GM19351 (cell line): ENCODE measurements at regions not wholly inside any gene's neighbourhood (a gene's known extent, or its start where the extent isn't known, plus 50 kb on each side); places are given as distances from the start of the nearest gene placed in this dataset.

Experiments
- ATAC-seq: cut with Tn5 transposase; IDR thresholded peaks from one replicate; pipeline ENCODE4 v1.9.1; 2021; ENCODE audit warnings: mild to moderate bottlenecking, moderate library complexity; ENCODE audit not compliant: unreplicated experiment

DNA sequence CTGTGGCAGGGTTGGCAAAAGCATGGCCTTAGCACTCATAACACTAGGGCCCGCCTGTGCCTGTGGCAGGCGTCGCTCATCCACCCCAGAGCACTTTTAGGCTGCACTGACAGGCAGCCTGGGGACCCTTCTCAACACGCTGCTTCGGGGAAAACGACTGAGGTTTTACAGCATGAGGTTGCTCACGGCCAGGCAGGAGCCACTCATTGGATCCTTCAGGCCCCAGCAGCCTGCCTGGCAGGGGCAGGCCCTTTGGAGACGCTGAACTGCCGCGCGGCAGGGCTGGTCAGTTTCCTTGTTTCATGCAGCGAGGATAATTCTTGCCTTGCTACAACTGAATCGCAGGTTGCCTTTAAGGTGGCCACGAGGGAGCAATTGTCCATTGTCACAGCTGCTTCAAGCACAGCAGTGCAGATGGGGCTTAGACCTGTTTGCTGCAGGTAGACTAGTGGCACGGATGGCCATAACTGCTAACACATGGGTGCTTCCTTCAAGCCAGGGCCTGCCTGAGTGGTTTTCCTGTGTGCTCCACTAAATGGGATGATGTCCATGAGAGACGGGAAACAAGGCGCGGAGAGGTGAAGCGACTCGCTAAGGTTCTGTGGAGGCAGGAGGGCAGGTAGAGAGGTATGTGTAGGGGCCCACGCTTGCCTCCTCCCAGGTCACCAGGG, 49.9 kb upstream of the HS6ST1 start:
- ATAC-seq = no peak

DNA sequence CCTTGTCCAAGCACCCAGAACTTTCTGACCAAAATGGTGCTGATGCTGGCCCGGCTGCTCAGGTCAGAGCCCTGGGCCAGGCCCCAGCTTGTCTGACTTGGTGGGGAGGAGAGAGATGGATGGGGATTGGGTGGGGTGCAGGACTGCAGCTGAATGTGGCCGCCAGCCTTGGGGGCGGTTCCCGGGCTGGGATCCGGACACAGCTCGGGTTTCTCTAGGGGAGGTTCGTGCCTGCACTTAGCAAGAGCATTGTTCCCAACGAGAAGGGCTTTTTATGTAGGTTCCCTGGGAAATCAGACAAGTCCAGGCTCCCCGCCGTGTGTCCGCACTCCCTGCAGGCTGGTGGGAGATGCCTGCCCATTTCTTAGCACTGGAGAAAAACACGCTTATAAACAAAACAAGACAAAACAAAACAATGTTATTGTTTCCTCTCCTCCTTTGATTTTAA, 50.5 kb upstream of the HS6ST1 start:
- no peak for ATAC-seq

DNA sequence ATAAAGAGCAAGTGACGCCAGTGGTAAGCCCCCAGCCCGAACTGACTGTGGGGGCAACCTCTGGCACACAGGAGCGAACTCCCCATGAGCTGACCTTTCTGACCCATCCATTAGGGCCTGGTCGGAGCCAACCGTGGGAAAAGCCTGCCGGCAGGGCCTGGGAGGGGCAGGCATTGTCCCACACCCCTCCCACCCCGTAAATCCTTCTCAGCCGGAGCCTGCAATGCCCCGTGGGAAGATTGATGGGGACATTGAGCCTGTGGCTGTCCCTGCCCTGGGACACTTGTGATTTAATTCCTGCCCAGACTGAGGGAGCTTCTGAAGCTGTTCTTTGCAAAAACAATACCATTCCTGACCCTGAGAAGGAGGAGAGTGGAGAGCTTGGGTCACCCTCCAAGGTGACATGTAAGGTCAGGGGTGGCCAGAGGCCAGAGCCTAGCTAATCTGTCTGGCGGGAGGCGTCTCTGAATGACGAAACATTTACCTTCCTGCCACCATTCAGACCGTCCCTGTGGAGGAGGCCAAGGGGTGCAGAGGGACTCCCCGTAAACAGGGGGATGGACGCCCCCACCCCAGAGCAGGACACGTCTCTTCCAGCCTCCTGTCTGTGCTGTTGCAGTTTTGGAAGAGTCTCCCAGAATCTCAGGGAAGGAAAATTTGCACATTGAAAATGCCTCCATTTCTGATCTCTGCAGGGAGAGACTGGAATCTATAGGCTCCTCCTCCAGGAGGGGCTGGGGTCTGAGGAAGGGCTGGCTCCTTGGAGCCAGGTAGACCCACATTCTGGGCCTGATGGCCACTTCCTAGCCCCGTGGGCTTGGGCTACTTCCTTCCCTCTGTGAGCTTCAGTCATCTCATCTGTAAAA, 51.2 kb upstream of the HS6ST1 start:
- ATAC-seq = no peak

DNA sequence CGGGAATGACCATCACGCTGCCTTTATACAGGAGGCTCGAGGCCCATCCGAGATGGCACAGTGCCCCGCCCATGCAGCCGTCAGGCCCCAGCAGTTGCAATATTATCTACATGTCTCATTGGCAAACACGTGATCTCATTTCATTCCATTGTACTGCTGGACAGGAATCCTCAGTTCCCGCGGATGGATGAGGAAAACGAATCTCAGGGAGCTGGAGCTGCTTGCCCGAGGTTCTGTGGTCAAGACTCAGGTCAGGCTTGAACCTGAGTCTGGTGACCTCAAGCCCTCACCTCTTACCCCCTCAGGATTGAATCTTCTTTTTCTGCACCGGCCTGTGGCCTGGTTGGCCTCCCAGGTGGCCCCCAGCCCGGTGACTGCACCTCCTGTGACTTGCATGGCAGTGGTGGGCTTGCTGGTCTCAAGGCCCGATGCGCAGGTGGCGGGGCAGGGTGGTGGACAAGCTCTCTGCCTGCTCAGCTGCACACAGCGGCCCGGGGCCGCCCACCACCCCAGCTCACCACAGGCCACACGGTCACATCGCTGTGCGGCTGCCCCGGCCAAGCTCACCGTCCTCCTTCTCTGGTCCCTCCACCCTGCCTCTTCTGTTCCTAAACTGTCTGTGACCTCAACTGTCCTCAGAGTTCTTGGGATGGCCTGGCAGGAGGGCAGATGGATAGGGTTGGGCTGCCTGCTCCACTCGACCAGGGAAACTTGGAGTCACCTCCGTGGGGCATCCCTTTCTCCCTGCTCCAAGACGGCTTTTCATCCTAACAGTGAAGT, 52.0 kb upstream of the HS6ST1 start:
- ATAC-seq = no peak

DNA sequence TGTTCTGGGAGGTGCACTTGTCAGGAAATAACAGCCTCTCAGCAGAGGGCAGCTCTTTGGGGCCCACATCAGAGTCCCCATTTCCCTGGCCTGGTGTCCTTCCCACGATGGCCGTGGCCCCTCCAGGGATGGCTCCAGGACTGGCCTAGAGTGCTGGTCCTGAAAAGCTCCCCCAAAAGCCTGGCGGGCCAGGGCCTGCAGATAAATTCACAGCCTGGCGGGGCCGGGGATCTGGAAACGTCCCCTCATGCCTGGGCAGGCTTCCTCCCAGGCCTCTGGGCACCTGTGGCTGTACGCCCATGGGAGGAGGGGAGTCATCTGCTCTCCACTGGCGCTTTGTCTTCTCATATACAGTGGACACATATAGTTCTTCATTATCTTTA, 52.6 kb upstream of the HS6ST1 start:
- ATAC-seq = no peak

DNA sequence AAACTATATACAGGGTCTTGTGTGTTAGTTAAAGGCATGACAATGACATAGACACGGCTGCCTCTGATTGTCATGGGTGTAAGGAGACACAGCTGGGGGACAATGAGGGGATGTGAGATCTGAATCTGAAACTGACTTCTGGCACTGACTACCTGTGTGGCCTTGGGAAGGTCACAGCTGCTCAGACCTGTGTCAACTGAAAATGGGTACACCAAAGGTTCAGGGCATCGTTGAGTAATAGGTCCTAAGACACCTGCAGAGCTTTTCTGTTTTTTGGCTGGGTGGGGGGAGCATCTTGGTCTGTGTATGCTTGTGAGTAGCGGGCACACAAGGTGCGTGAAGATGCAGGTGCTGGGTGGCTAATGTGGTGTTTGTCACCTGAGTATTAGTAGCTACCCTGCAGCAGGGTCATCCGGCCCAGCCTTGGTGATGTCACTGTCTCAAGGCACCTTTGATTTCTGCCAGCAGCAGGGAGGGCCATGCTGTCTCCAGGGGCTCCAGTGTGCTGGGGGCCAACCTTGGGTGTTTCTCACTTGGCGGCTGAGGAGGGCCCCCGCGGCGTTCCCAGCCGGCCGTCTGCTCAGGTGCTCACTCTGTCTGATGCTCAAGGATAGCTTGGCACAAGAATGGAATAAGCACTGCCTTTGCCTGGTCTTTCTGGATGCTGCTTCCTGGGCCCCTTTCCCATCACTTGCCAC, 53.1 kb upstream of the HS6ST1 start:
- ATAC-seq = no peak

DNA sequence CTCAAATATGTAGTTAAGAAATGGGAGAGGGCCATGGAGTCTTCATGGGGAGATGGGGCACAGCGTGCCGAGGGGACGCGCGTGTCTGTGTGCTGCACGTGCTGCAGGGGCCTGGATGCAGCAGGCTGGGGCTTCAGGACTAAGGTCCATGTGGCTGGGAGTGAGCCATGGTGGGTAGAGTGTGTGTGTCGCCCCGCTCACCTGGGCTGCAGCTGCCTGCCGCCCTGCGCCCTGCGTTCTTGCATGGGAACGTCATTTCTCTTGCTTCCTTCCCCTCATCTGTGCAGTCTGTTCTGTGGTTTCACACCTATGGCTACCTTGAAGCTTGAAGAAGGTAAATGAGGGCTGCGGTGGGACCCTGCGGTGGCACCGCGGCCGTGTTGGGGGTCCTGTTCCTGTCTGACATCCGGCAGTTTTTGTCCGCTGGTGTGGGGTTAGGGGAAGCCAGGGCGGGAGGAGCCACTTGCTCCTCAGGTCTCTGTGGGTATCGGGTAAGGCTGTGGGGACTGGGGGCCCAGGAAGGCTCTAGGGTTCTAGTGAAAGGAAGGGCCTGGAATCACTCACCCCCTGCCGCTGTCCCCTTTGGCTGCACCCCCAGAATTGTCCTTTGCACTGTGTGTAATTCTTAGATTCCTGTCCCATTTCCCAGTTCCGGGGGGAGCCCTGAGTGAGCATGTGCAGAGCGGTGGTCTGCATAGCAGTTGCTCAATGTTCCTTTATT, 54.1 kb upstream of the HS6ST1 start:
- ATAC-seq = no peak

DNA sequence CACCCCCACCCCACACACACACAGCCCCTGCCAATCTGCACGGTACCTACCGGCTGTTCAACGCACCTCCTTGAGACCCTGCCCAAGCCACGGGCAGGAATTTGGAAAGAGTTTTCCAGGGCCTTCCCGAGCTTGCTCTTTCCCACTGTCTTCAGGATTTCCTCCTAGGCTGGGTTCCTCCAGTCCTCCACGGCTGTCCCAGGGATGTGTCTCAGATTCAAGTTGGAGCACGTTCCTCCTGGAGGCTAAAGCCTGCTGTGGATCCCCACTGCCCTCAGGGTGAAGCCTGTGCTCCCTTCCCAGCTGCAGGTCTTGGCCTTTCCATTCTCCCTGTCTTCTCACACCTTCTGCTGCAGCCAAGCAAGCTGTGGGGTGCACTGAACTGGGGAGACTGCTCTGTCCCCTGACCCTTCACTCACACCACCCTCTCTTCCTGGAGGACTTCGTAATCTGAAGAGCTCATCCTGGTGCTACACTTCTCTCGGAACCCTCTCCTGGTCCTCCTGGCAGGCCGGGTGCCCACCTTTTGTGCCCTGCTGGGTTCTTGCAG, 54.9 kb upstream of the HS6ST1 start:
- no peak for ATAC-seq

DNA sequence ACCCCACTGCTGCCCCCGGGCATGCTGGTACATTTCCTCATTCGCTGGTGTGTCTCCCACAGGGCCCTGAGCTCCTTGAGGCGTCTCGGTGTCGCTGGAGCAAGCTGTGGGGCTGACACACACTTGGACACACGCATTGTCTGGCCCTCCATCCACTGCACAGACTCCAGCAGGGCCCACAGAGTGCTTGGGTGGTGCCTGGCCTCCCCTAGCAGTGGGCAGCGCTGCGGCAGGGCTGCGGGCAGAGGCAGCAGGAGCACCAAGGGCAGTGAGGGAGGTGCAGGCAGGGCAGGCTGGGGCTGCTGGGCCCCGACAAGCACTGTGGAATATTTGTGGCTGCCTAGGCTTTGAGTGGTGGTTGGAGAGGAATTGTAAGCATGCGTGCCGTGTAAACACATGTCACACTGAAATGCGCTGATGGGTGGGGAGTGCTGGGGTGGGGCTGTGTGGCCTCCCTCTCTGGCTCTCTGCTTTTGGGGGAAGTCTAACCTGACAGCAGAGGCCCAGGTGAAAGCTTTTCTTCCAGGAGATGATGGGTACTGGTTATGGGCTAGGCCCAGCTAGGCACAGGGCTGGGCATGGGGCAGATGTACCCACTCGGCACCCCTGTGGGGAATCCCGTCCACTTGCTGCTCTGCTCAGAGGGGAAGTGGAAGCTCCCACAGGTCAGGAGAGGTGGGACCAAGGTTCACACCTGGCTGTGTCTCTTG, 55.5 kb upstream of the HS6ST1 start:
- ATAC-seq = no peak

DNA sequence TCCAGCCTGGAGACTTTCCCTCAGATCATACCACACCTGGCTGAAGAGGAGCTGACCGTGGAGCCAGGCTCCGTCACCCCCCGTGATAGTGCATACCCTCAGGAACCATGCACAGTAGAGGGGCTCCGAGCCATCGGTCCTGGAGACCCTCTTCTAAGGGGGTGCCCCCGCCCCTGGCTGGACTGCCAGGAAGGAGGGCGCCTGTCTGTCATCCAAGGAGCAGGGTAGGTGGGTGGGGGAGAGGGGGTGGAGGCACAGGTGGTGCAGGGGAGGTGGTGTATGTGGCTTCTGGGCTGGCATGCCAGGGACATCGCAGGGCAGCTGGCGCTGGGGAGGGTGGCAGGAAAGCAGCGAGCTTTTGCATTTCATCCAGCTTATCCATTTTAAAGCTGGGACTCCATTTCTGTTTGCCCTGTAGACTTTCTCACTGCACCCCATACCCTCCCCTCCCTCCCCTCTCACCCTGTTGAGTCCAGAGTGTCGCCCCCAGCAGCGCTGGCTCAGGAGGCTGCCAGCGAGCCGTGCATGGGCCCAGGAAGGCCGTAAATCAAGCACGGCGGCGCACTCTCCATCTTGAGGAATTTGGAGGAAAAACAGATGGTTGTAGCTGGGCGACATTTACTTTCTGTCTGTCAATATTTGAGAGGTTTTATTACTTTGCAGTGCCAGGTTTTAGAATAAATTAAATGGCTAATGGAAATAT, 56.2 kb upstream of the HS6ST1 start:
- no peak for ATAC-seq

DNA sequence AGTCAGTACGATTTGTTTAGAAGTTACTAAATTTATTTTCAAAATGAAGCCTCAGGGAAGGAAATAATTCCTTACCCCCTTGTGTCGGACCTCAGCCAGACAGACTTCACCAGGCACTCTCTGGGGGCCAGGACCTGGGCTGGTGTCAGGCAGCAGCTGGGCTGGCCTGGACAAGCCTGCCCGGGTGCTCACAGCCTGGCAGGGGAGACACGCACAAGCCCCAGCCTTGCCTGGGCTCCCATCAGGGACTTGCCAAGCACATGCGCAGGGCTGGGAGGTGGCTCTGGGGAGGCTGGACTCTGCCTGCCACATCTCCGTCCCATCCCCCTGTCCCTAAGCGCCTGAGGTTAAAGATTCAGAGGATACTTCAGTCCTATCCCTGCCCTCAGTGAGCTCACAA, 56.8 kb upstream of the HS6ST1 start:
- no peak for ATAC-seq

DNA sequence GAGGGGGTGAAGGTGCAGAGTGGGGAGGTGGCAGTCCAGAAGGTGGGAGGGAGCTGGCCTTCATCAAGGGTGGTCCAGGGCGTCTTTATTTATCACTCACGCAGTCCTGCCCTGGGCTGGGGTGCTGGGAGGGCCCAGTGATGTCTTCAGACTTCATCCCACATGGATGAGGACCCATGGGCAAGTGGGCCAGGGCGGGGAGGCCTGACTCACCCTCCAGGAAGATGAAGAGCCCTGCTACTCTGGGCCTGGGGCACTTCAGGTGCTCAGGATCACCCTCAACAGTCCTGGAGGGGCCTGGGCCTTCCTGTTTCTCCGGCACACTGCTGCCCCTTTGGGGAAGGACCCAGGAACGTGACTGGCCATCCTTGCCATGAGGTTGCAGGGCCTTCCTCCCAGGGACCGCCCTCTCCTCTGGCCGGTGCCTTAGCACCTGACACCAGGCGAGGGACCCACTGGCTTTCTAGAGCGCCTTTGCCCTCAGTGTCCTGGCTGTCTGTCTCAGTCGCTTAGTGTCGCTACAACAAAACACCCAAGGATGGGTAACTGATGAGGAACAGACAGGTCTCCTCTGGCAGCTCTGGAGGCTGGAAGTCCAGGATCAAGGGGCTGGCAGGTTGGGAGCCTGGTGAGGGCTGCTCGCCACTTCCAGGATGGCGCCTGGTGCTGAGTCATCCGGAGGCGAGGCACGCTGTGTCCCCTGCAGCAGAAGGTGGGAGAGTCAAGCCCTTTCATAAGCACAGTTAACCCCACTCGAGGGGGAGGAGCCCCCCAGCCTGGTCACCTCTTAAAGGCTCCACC, 57.8 kb upstream of the HS6ST1 start:
- no peak for ATAC-seq

DNA sequence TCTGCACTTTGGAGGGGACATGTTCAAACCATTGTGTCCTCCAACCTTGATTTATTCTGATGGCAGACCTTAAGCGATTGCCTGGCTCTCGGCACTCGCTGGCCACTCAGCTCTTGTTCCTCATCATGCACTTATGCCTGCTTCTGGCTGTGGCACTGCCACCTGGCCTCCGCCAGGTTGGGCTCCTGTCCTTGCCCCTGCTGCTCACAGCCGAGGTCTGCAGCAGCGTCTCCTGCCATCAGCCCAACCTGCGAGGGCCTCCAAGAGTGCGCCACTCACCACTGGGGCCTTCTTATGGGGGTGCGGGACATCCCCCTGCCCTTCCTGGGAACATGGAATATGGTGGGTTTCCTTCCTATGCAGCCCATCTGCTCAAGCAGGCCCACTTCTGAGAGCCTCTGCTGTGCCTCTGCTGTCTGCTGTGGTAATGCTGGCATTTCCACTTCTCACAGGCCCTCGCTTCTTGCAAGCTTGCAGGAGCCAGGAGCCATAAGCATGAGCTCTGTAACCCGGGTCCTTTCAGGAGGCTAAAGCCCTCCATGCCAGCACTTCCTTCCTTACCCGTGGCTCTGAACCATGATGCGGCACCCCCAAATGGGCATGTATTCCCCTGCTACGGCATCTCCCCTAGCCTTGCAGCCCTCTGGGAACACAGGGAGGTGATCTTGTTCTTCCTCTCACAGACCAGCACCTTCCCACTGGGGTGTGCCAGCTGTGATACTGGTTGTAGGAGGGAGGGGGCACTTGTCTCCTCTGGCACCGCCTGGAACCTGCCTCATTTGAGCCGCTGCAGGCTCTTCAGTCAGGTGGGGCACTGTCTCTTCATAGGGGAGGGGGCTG, 58.6 kb upstream of the HS6ST1 start:
- no peak for ATAC-seq

DNA sequence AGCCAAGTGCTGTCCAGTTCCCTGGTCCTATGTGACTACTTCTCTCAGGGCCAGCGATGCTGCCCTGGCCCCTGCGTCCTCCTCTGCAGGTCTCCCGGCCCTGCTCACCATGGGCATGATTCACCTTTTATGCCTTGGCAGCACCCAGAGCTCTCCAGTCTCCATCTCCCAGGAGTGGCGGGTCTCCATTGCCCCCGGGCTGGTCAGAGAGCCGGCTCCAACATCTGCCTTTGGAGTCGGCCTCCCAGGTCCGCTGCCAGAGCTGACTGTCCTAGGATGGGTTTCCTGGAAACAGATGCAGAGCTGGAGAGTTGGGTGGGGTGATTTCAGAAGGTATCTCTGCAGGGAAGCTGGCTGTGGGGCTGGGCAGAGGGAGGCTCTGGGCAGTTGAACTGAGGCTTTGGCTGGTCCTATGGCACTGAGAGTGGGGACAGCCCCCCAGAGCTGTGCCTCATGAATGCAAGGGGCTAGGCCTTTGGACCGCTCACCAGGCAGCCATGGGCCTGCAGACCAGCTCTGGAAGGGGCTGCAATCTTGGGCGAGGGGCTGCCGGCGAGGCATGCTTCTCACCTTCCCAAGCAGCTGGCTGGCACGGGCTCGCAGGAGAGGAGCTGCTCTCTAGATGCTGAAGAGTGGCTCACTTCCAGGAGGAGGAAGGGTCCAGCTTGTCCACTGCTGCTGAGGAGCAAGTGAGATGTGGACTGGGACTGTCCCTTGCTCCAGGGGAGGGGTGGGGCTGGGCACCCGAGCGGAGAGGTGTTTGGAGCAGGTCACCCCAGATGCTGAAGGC, 59.8 kb upstream of the HS6ST1 start:
- ATAC-seq = no peak

DNA sequence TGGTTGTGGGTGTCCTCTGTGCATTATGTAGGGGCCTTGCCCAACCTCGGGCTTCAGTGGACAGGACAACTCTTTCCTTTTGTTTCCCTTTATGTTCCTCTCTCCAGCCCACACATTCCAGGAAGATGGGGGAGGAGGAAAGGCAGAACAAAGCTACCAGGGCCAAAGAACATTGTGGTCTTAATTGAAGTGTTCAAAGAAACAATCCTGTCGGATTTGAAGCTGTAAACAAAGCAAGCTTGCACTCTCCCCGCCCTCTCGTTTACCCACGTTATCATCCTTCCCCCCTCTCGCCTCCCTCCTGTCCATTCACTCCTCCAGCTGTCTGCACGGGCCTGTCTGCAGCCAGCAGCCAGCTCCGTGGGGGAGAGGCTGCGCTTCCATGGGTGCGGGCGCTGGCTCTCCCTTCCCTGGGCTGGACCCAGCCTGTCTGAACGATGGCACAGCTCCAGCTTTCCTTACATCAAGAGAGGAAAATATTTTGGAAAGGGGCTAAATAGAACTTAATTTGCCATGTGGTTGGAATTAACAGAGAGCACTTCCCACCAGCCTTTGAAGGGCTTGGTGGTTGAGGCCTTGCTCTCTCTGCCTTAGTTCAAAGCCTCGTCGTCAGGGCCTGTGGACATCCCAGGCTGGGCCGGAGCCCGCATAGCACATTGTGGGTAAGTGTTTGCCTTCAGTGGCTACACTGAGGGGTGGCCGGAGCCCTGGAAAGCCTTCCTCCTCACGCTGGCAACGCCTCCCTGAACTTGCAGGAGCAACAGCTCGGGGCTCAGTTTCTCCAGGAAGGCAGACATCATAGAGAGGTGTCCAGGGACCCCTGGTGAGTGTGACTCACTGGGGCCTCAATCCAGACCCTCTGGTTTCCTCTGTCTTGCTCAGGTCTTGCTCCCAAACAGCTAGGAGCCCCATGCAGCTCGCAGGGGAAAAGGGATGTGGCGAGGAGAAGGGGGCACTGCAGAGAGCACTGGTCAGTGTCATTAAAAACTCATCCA, 60.6 kb upstream of the HS6ST1 start:
- ATAC-seq = no peak
